ENCODE measurements at regions not wholly inside any gene's neighbourhood (a gene's known extent, or its start where the extent isn't known, plus 50 kb on each side); places are given as distances from the start of the nearest gene placed in this dataset.

GRCh38 chr21:38942748-38943211, 137.1 kb downstream of the ETS2 start:
- H3K4me3 ChIP-seq (ENCODE audit: low read depth, low read length) = no peak overlapping the region
- no peak for TF ChIP-seq CTCF (IDR thresholded peaks at IDR 0.05; ENCODE audit: control insufficient read depth, extremely low read depth, insufficient read depth)
- DNase-seq (ENCODE audit: low read depth) = no peak

GRCh38 chr21:38938769-38939168, 133.0 kb downstream of the ETS2 start:
- no peak for TF ChIP-seq CTCF (IDR thresholded peaks at IDR 0.05; ENCODE audit: control insufficient read depth, extremely low read depth, insufficient read depth)
- no peak for DNase-seq (ENCODE audit: low read depth)
- H3K4me3 ChIP-seq (ENCODE audit: low read depth, low read length) = no peak overlapping the region

GRCh38 chr21:38938343-38938742, 132.6 kb downstream of the ETS2 start:
- H3K4me3 ChIP-seq (ENCODE audit: low read depth, low read length) = no peak overlapping the region
- DNase-seq (ENCODE audit: low read depth) = no peak
- TF ChIP-seq CTCF (IDR thresholded peaks at IDR 0.05; ENCODE audit: control insufficient read depth, extremely low read depth, insufficient read depth) = no peak

GRCh38 chr21:38937844-38938243, 132.1 kb downstream of the ETS2 start:
- no peak overlapping the region for H3K4me3 ChIP-seq (ENCODE audit: low read depth, low read length)
- no peak for DNase-seq (ENCODE audit: low read depth)
- no peak for TF ChIP-seq CTCF (IDR thresholded peaks at IDR 0.05; ENCODE audit: control insufficient read depth, extremely low read depth, insufficient read depth)

GRCh38 chr21:38937286-38937790, 131.6 kb downstream of the ETS2 start:
- DNase-seq (ENCODE audit: low read depth) = no peak
- no peak for TF ChIP-seq CTCF (IDR thresholded peaks at IDR 0.05; ENCODE audit: control insufficient read depth, extremely low read depth, insufficient read depth)
- H3K4me3 ChIP-seq (ENCODE audit: low read depth, low read length) = no peak overlapping the region

GRCh38 chr21:38936240-38936639, 130.5 kb downstream of the ETS2 start:
- TF ChIP-seq CTCF (IDR thresholded peaks at IDR 0.05; ENCODE audit: control insufficient read depth, extremely low read depth, insufficient read depth) = no peak
- no peak for DNase-seq (ENCODE audit: low read depth)
- H3K4me3 ChIP-seq (ENCODE audit: low read depth, low read length) = no peak overlapping the region

GRCh38 chr21:38933731-38934130, 128.0 kb downstream of the ETS2 start:
- no peak for TF ChIP-seq CTCF (IDR thresholded peaks at IDR 0.05; ENCODE audit: control insufficient read depth, extremely low read depth, insufficient read depth)
- no peak for DNase-seq (ENCODE audit: low read depth)

More at GRCh38 chr21:38933731-38934130, 128.0 kb downstream of the ETS2 start:
- no peak overlapping the region for H3K4me3 ChIP-seq (ENCODE audit: low read depth, low read length)
